ENCODE measurements at regions not wholly inside any gene's neighbourhood (a gene's known extent, or its start where the extent isn't known, plus 50 kb on each side); places are given as distances from the start of the nearest gene placed in this dataset.
A peak's percentile ranks its signal among the peaks of the same experiment; 100 is the strongest.

GRCh38 chr4:38354421-38354820, 309.6 kb upstream of the KLF3 start:
- no peak for DNase-seq (ENCODE audit: low read depth)
- in situ Hi-C loops (cut with HindIII; ENCODE audit: low pct_unique_long_range_greater_than_20kb, low sequenced_read_pairs), result no loop called here

DNA sequence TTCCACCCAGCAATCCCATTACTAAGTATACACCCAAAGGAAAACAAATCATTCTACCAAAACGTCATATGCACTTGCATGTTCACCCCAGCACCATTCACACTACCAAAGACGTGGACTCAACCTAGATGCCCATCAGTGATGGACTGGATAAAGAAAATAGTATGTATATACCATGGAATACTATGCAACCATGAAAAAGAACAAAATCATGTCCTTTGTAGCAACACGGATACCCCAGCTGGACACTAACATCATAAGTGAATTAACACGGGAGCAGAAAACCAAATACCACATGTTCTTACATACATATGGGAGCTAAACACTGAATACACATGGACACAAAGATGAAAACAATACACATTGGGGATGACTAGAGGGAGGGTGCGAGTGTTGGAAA, 309.1 kb upstream of the KLF3 start:
- in situ Hi-C loops (cut with HindIII; ENCODE audit: low pct_unique_long_range_greater_than_20kb, low sequenced_read_pairs), result no loop called here
- no peak for DNase-seq (ENCODE audit: low read depth)

GRCh38 chr4:38356686-38357085, 307.3 kb upstream of the KLF3 start:
- no peak for DNase-seq (ENCODE audit: low read depth)
- in situ Hi-C loops (cut with HindIII; ENCODE audit: low pct_unique_long_range_greater_than_20kb, low sequenced_read_pairs), result no loop called here

GRCh38 chr4:38357546-38357945, 306.5 kb upstream of the KLF3 start:
- in situ Hi-C loops (cut with HindIII; ENCODE audit: low pct_unique_long_range_greater_than_20kb, low sequenced_read_pairs), result no loop called here
- no peak for DNase-seq (ENCODE audit: low read depth)

GRCh38 chr4:38359113-38359512, 304.9 kb upstream of the KLF3 start:
- in situ Hi-C loops (cut with HindIII; ENCODE audit: low pct_unique_long_range_greater_than_20kb, low sequenced_read_pairs), result no loop called here
- no peak for DNase-seq (ENCODE audit: low read depth)

DNA sequence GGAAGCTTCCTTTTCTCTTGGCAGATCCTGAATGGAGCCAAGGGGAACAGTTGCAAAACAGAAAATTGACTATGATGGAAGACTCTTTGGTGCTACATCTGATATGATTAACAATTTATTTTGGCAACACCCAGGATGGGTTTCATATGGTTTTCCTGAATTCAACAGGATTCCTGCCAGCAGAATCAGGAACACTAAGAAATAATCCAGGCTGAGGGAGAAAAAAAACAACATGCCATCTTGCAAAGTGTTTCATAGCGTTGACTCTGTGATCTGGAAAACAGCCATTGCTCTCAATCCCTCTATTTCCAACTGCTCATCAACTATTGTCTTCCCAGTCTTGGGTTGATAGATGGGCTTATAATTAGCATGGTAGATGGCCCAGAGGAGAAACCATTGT, 303.8 kb upstream of the KLF3 start:
- in situ Hi-C loops (cut with HindIII; ENCODE audit: low pct_unique_long_range_greater_than_20kb, low sequenced_read_pairs), result no loop called here
- DNase-seq (ENCODE audit: low read depth), result no peak

DNA sequence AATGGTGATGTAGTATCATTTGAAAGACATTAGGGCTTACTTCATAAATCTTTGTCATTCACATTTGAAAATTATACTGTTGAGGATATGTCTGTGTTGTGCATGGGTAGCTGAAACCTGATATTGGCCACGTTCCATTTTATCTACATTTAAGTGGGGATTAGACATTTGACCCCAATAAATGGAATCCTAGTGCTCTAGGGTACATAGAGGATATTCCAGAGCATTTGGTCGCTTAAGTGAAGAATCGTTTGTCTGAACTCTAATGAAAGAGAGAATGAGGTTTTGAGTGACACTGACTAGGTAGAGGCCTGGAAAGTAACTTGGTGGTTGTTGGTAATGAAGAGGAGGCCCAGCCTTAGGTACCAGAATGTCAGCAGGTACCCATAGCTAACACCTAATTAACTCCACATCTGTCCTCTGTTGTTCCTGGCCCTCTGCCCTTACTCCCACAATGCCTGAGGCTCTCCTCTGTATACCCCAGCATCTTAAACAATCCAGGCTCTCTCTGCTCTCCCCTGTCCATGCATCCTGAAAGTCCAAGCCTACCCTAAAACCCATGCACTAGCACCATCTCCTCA, 299.5 kb upstream of the KLF3 start:
- in situ Hi-C loops (cut with HindIII; ENCODE audit: low pct_unique_long_range_greater_than_20kb, low sequenced_read_pairs), result no loop called here
- no peak for DNase-seq (ENCODE audit: low read depth)

- DNase-seq (ENCODE audit: low read depth), result no peak
- in situ Hi-C loops (cut with HindIII; ENCODE audit: low pct_unique_long_range_greater_than_20kb, low sequenced_read_pairs), result no loop called here
These were observed 298.7 kb upstream of the KLF3 start for GRCh38 chr4:38365261-38365660.

GRCh38 chr4:38365748-38366310, 298.2 kb upstream of the KLF3 start:
- no peak for DNase-seq (ENCODE audit: low read depth)
- in situ Hi-C loops (cut with HindIII; ENCODE audit: low pct_unique_long_range_greater_than_20kb, low sequenced_read_pairs), result no loop called here

- in situ Hi-C loops (cut with HindIII; ENCODE audit: low pct_unique_long_range_greater_than_20kb, low sequenced_read_pairs), result no loop called here
- peak; percentile 44 for DNase-seq (ENCODE audit: low read depth)
These were observed 297.5 kb upstream of the KLF3 start for GRCh38 chr4:38366456-38366855.

DNA sequence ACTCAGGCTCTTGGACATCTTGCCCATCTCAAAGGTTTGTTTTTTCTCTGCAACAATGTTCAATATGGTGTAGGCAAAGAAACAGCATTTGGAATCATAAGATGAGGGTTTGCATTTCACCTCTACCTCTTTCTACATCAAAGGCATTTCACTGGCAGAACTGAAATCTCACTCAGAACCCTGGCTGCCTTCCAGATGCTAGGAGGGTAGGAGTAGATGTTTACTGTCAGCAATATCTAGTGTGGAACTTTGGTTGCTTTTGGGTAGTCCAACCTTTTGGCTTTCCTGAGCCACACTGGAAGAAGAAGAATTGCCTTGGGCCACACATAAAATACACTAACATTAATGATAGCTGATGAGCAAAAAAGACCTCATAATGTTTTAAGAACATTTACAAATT, 297.0 kb upstream of the KLF3 start:
- in situ Hi-C loops (cut with HindIII; ENCODE audit: low pct_unique_long_range_greater_than_20kb, low sequenced_read_pairs), result no loop called here
- no peak for DNase-seq (ENCODE audit: low read depth)

DNA sequence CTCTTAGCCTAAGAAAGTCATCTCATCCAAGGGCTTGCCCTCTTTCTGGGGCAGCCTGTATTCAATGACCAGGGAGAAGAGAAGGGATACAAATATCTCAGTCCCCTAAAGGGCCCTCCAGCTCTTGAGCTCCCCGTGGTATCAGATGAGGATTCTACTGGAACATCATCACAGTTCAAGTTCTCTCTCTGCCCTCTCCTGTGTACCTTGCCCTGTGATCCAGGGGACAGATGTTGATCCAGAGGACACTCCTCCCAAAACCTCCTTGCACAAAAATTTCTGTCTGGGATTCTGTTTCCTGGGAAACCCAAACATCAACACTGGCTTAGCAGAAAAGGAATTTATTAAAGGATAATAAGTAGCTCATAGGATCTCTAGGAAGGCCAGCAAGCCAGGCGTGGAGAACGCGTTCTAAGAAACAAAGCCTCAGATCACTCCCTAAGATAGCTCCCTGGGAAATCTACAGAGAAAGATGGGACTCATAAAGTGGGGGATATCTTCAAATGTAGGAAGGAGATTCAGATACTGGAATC, 296.3 kb upstream of the KLF3 start:
- no peak for DNase-seq (ENCODE audit: low read depth)
- in situ Hi-C loops (cut with HindIII; ENCODE audit: low pct_unique_long_range_greater_than_20kb, low sequenced_read_pairs), result no loop called here

DNA sequence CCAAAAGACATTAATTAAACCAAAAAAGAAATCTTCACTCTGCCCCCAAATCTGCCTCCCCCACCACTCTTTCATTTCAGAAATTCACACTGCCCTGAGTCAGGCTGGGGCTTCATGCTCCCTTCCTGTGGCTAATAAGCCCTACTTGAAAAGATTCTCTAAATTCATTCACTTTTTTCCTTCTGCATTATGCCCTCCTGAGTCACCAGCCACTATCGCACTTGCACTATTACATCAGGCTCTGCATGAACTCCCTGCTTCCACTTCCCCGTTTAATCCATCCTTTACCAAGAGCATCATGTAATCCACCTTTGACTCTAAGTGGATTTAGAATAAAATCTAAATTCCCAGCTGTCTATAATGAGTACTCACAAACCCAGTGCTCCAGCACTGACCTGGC, 295.4 kb upstream of the KLF3 start:
- no peak for DNase-seq (ENCODE audit: low read depth)
- in situ Hi-C loops (cut with HindIII; ENCODE audit: low pct_unique_long_range_greater_than_20kb, low sequenced_read_pairs), result no loop called here

DNA sequence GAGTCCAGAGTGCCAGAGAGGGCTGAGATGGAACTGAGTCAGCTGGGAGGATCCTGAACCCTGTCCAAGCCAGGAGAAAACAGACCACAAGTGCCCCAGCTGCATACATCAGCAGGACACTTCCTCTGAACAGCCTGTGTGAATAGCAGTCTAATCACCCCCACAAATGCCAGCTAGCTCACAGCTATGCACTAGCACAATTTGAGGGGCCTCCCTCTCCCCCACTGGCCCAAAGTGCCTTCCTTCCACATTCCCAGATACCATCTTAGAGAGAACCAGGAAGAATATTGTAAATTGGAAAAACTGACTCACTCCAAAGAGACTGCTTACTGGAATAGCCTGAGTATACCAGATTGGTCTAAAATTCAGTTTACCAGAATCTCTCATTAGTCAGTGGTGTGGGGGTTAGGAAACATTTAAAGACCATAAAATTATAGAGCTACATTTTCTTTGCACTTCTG, 292.6 kb upstream of the KLF3 start:
- in situ Hi-C loops (cut with HindIII; ENCODE audit: low pct_unique_long_range_greater_than_20kb, low sequenced_read_pairs), result no loop called here
- DNase-seq (ENCODE audit: low read depth), result no peak

DNA sequence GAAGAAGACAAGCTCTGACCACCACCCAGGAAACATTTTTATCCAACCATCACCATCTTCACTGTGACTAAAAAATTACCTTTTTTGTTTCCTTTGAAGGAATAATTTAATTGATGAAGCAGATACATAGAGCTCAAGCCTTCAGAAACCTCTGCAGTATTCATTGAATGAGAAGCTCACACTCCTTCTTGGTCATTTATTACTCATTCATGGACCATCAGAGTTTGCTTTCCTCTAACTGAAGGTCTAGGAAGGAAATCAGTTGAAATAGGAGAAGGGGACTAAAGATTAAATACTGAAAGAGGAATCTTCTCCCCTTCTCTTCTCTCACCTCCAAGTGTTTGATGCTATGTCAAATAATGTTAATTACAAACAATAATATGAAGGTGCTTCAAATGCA, 290.6 kb upstream of the KLF3 start:
- in situ Hi-C loops (cut with HindIII; ENCODE audit: low pct_unique_long_range_greater_than_20kb, low sequenced_read_pairs), result no loop called here
- DNase-seq (ENCODE audit: low read depth), result no peak

- in situ Hi-C loops (cut with HindIII; ENCODE audit: low pct_unique_long_range_greater_than_20kb, low sequenced_read_pairs), result no loop called here
- no peak for DNase-seq (ENCODE audit: low read depth)
These were observed 286.8 kb upstream of the KLF3 start for GRCh38 chr4:38377195-38377594.

GRCh38 chr4:38378478-38378877, 285.5 kb upstream of the KLF3 start:
- in situ Hi-C loops (cut with HindIII; ENCODE audit: low pct_unique_long_range_greater_than_20kb, low sequenced_read_pairs), result no loop called here

DNA sequence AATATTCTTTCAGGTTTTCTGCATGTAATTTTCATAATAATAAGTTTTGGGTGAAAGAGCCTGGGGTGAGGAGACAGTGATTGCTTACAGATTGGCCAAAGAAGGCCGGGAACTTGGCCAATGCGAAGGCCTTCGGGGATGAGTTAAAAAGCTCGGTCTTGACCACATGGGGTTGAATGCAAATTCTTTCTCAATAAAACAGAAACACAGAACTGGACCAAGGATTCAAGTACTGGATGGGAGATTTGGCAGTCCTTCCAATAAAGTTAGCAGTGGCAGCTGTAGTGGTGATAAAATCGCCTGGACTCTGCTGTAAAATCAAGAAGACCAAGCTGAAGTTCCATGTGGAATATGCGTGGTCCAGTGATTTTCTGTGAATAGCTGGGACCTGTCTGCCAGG, 282.2 kb upstream of the KLF3 start:
- no peak for DNase-seq (ENCODE audit: low read depth)
- in situ Hi-C loops (cut with HindIII; ENCODE audit: low pct_unique_long_range_greater_than_20kb, low sequenced_read_pairs), result no loop called here

More at GRCh38 chr4:38378478-38378877, 285.5 kb upstream of the KLF3 start:
- no peak for DNase-seq (ENCODE audit: low read depth)

- in situ Hi-C loops (cut with HindIII; ENCODE audit: low pct_unique_long_range_greater_than_20kb, low sequenced_read_pairs), result no loop called here
- no peak for DNase-seq (ENCODE audit: low read depth)
These were observed 281.5 kb upstream of the KLF3 start for GRCh38 chr4:38382520-38382919.

GRCh38 chr4:38383646-38384121, 280.3 kb upstream of the KLF3 start:
- DNase-seq (ENCODE audit: low read depth), result no peak
- in situ Hi-C loops (cut with HindIII; ENCODE audit: low pct_unique_long_range_greater_than_20kb, low sequenced_read_pairs), result no loop called here

Data from Caki2 (cell line).